ENCODE measurements at regions not wholly inside any gene's neighbourhood (a gene's known extent, or its start where the extent isn't known, plus 50 kb on each side); places are given as distances from the start of the nearest gene placed in this dataset.

GRCh38 chr3:72487946-72488737 lies 360.1 kb downstream of the SHQ1 start:
- TF ChIP-seq CTCF (IDR thresholded peaks at IDR 0.05 in 4 of 5, conservative IDR thresholded peaks at IDR 0.05 in 1 of 5) = no peak
- TF ChIP-seq POLR2A (IDR thresholded peaks at IDR 0.05) = no peak

All from gastrocnemius medialis (tissue), 4 donors.